AG09309 (cell line): ENCODE measurements at regions not wholly inside any gene's neighbourhood (a gene's known extent, or its start where the extent isn't known, plus 50 kb on each side); places are given as distances from the start of the nearest gene placed in this dataset.

ENCODE experiments used
- DNase-seq: peaks from one replicate; pipeline ENCODE4 v3.0.0-alpha.2; 2010; ENCODE audit warnings: low read depth
- H3K4me3 ChIP-seq: 2 replicates; pipeline ENCODE4 v1.5.1; 2011; ENCODE audit warnings: mild to moderate bottlenecking, low read depth, low read length, moderate library complexity; ENCODE audit not compliant: control insufficient read depth
- TF ChIP-seq, protein P1 (sequence below): IDR thresholded peaks from 2 replicates; pipeline ENCODE4 v1.5.1; 2011; ENCODE audit warnings: mild to moderate bottlenecking, low read depth, low read length, inconsistent platforms; ENCODE audit not compliant: insufficient read depth, control insufficient read depth; ENCODE audit errors: missing control alignments

DNA sequence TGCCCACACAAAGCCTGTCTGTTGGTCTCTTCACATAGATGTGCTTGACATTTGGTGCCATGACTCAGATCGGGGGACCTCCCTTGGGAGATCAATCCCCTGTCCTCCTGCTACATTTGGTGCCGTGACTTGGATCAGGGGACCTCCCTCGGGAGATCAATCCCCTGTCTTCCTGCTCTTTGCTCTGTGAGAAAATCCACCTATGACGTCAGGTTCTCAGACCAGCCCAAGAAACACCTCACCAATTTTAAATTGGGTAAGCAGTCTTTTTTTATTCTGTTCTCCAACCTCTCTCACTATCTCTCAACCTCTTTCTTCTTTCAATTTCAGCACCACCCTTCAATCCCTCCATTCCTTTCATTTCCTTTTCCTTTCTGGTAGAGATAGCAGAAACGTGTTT lies 159.6 kb upstream of the AGTR2 start:
- TF ChIP-seq, protein P1, sequence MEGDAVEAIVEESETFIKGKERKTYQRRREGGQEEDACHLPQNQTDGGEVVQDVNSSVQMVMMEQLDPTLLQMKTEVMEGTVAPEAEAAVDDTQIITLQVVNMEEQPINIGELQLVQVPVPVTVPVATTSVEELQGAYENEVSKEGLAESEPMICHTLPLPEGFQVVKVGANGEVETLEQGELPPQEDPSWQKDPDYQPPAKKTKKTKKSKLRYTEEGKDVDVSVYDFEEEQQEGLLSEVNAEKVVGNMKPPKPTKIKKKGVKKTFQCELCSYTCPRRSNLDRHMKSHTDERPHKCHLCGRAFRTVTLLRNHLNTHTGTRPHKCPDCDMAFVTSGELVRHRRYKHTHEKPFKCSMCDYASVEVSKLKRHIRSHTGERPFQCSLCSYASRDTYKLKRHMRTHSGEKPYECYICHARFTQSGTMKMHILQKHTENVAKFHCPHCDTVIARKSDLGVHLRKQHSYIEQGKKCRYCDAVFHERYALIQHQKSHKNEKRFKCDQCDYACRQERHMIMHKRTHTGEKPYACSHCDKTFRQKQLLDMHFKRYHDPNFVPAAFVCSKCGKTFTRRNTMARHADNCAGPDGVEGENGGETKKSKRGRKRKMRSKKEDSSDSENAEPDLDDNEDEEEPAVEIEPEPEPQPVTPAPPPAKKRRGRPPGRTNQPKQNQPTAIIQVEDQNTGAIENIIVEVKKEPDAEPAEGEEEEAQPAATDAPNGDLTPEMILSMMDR: no peak
- H3K4me3 ChIP-seq: no peak overlapping the region
- no peak for DNase-seq

DNA sequence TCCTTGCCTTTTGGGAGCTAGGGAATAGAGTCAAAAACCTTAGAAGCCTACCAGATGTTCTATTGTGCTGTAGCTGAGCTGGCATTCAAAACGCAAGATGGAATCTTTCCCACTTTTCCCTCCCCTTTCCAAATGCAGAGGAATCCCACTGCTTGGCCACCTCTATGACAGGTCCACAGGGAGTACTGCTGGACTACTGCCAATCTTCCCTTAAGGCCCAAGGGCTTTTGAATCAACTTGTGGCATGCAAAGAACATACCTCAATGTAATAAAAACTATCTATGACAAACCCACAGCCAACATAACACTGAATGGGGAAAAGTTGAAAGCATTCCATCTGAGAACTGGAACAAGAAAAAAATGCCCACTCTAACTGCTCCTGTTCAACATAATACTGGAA lies 139.2 kb upstream of the AGTR2 start:
- no peak for DNase-seq
- TF ChIP-seq, protein P1: no peak

More for the DNA sequence above, 139.2 kb upstream of the AGTR2 start:
- no peak overlapping the region for H3K4me3 ChIP-seq
